ENCODE measurements at regions not wholly inside any gene's neighbourhood (a gene's known extent, or its start where the extent isn't known, plus 50 kb on each side); places are given as distances from the start of the nearest gene placed in this dataset.

DNA sequence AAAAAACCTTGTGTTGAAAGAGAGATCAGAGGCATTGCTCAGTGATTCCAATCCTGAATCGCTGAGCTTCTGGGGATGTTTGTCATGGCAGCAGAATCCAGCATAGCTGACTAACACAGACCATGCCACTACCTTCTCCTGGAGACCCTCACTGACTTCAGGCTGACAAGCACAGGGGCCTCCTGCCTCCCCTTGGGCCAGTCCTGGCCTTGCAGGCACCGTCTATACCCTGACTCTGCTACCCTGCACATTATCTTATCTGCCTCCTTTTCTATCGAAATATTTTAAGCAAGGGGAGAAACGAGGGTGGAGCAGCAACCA lies 139.8 kb downstream of the KIF26A start:
- no peak overlapping the region for H2BK12ac ChIP-seq (ENCODE audit: low read length)
- no CpG with 5 or more reads among the region's 4 CpGs for WGBS (ENCODE audit: extremely low coverage, insufficient coverage, insufficient read length)
- peaks cover 9% of the 10 kb centered on the region for H3K9me3 ChIP-seq (ENCODE audit: insufficient read depth, low read depth, low read length)
- H3K9ac ChIP-seq (ENCODE audit: low read length): no peak overlapping the region
- H2AFZ ChIP-seq (ENCODE audit: insufficient read depth, low read length, poor library complexity): no peak overlapping the region
- H4K8ac ChIP-seq (ENCODE audit: low read depth, low read length): no peak overlapping the region
- H3K4me2 ChIP-seq (ENCODE audit: low read length): no peak overlapping the region
- H4K12ac ChIP-seq (ENCODE audit: low read depth, low read length): no peak overlapping the region
- no peaks in the 10 kb centered on the region for H3K79me1 ChIP-seq (ENCODE audit: low read length)
- H2AK5ac ChIP-seq (ENCODE audit: low read length): no peak overlapping the region
- no peak overlapping the region for H3K18ac ChIP-seq (ENCODE audit: low read length)
- no peaks in the 10 kb centered on the region for H3K27me3 ChIP-seq (ENCODE audit: insufficient read depth, low read length)
- no peak overlapping the region for H3K14ac ChIP-seq (ENCODE audit: low read length)
- H3K4ac ChIP-seq (ENCODE audit: low read depth, low read length): no peak overlapping the region
- H2BK120ac ChIP-seq (ENCODE audit: insufficient read depth, low read length, poor library complexity): no peak overlapping the region
- no peak for DNase-seq
- no peaks in the 10 kb centered on the region for H3K4me1 ChIP-seq (ENCODE audit: control insufficient read depth in 1 of 2, insufficient read depth in 2 of 2, low read length in 2 of 2)
- no peaks in the 10 kb centered on the region for H3K79me2 ChIP-seq (ENCODE audit: control insufficient read depth, insufficient read depth, low read length, poor library complexity)
- no peak overlapping the region for H4K91ac ChIP-seq (ENCODE audit: low read depth, low read length)
- no peak overlapping the region for H2BK5ac ChIP-seq (ENCODE audit: low read depth, low read length, poor library complexity)
- H3K27ac ChIP-seq (ENCODE audit: low read depth, low read length): no peak overlapping the region
- no peak overlapping the region for H3K23ac ChIP-seq (ENCODE audit: low read length)
- no peaks in the 10 kb centered on the region for H3K36me3 ChIP-seq (ENCODE audit: control insufficient read depth in 1 of 2, insufficient read depth in 2 of 2, low read length in 2 of 2)
- H3K4me3 ChIP-seq (ENCODE audit: low read depth, low read length): no peak overlapping the region

DNA sequence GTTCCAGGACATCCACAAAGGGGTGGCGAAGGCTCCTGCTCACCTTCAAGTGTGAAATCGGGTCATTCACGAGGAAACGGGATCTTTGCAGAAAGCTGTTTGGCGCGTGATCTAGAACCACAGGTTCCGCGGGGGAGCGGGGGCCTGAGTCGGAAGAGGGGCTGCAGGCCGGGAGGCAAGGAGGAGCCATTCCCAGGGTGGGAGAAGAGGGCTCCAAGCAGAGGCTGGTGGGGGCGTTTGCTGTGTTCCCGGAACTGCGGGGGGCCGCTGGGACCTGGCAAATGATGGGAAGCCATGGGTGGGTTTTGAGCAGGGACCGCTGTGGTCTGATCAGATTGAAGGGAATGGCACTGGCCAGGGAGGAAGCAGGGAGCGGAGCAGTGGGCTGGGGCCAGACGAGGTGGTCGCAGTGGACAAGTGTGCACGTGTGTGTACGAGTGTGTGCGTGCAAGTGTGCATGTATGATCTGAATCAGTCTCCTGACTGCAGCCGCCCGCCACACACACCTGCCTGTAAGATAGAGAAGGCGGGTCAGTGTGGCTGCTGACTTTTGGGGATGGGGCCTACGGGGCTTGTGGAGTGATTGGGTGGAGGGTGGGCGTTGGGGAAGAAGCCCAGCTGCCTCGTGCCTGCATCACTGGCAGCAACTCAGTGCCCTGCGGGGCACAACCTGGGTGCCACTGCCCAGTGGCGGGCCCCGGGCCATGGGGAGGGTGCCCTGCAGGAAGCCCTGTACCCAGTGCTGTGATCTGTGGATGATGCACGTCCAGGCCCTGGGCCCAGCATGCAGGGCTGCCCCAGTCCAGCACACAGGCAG lies 141.9 kb downstream of the KIF26A start:
- H3K14ac ChIP-seq (ENCODE audit: low read length): no peak overlapping the region
- no CpG with 5 or more reads among the region's 32 CpGs for WGBS (ENCODE audit: extremely low coverage, insufficient coverage, insufficient read length)

DNA sequence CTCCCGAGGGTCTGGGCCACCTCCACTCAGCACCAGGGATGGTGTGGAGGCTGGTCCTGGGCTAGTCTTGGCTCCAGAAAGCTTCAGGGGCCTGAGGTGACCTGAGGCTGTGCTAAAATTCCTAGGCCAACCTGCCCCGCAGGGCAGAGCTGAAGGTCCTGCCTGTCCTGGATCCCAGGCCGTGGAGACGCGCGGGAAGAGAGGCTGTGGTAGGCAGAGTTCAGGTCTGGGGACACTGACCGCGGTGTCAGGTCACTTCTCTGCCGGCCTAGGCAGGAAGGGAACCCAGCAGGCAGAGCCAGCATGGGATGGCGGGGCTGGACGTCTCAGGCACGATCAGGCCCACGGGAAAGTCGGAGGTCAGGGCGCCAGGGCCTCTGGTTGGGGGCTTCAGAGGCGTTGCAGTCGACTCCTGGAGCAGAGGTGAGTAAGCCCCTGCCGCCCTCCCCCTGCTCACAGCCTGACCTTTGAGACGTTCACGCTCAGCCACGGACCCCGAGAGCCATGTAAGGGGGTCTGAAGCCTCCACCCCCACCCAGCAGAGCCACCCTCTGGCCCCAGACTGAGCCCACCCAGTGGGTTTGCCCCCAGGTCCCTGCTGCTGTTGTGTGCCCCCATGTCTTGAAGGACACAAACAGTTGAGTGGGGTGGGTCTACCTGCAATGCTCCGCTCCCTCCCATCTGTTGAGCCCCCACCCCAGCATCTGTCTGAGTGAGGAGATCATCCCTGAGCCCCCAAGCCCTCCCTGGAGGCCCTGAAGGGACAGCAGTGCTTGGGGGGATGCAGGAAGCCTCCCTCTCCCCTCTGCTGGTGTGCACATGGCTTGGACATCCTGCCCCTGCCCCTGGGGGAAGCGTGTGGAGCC lies 142.7 kb downstream of the KIF26A start:
- H4K12ac ChIP-seq (ENCODE audit: low read depth, low read length): no peak overlapping the region
- H4K8ac ChIP-seq (ENCODE audit: low read depth, low read length): no peak overlapping the region
- H2AFZ ChIP-seq (ENCODE audit: insufficient read depth, low read length, poor library complexity): no peak overlapping the region
- H3K79me2 ChIP-seq (ENCODE audit: control insufficient read depth, insufficient read depth, low read length, poor library complexity): no peaks in the 10 kb centered on the region
- no peak overlapping the region for H3K18ac ChIP-seq (ENCODE audit: low read length)
- no peak overlapping the region for H3K4me3 ChIP-seq (ENCODE audit: low read depth, low read length)
- no peak overlapping the region for H3K4ac ChIP-seq (ENCODE audit: low read depth, low read length)
- H3K4me2 ChIP-seq (ENCODE audit: low read length): no peak overlapping the region
- no peak overlapping the region for H3K14ac ChIP-seq (ENCODE audit: low read length)
- H3K27ac ChIP-seq (ENCODE audit: low read depth, low read length): no peak overlapping the region
- no peaks in the 10 kb centered on the region for H3K36me3 ChIP-seq (ENCODE audit: control insufficient read depth in 1 of 2, insufficient read depth in 2 of 2, low read length in 2 of 2)
- no peak overlapping the region for H3K23ac ChIP-seq (ENCODE audit: low read length)
- no peak for DNase-seq
- no peaks in the 10 kb centered on the region for H3K79me1 ChIP-seq (ENCODE audit: low read length)
- H4K91ac ChIP-seq (ENCODE audit: low read depth, low read length): no peak overlapping the region
- no peak overlapping the region for H2BK5ac ChIP-seq (ENCODE audit: low read depth, low read length, poor library complexity)
- H2AK5ac ChIP-seq (ENCODE audit: low read length): no peak overlapping the region
- H3K9me3 ChIP-seq (ENCODE audit: insufficient read depth, low read depth, low read length): peaks cover 9% of the 10 kb centered on the region
- H2BK12ac ChIP-seq (ENCODE audit: low read length): no peak overlapping the region
- no peak overlapping the region for H2BK120ac ChIP-seq (ENCODE audit: insufficient read depth, low read length, poor library complexity)
- no peak overlapping the region for H3K9ac ChIP-seq (ENCODE audit: low read length)
- H3K27me3 ChIP-seq (ENCODE audit: insufficient read depth, low read length): no peaks in the 10 kb centered on the region
- WGBS (ENCODE audit: extremely low coverage, insufficient coverage, insufficient read length): no CpG with 5 or more reads among the region's 24 CpGs
- H3K4me1 ChIP-seq (ENCODE audit: control insufficient read depth in 1 of 2, insufficient read depth in 2 of 2, low read length in 2 of 2): no peaks in the 10 kb centered on the region

More for the DNA sequence above, 141.9 kb downstream of the KIF26A start:
- Histone ChIP-seq H3K9me3 (ENCODE audit: insufficient read depth, low read depth, low read length) (peaks cover 9% of the 10 kb centered on the region), H4K91ac (ENCODE audit: low read depth, low read length) (no peak overlapping the region), H2AFZ (ENCODE audit: insufficient read depth, low read length, poor library complexity) (no peak overlapping the region), H3K18ac (ENCODE audit: low read length) (no peak overlapping the region), H3K27me3 (ENCODE audit: insufficient read depth, low read length) (no peaks in the 10 kb centered on the region), H4K8ac (ENCODE audit: low read depth, low read length) (no peak overlapping the region), H3K9ac (ENCODE audit: low read length) (no peak overlapping the region), H3K4me1 (ENCODE audit: control insufficient read depth in 1 of 2, insufficient read depth in 2 of 2, low read length in 2 of 2) (no peaks in the 10 kb centered on the region), H3K36me3 (ENCODE audit: control insufficient read depth in 1 of 2, insufficient read depth in 2 of 2, low read length in 2 of 2) (no peaks in the 10 kb centered on the region), H3K79me1 (ENCODE audit: low read length) (no peaks in the 10 kb centered on the region), H2BK5ac (ENCODE audit: low read depth, low read length, poor library complexity) (no peak overlapping the region), H3K4me2 (ENCODE audit: low read length) (no peak overlapping the region), H2BK12ac (ENCODE audit: low read length) (no peak overlapping the region), H2BK120ac (ENCODE audit: insufficient read depth, low read length, poor library complexity) (no peak overlapping the region), H2AK5ac (ENCODE audit: low read length) (no peak overlapping the region), H3K4ac (ENCODE audit: low read depth, low read length) (no peak overlapping the region), H3K23ac (ENCODE audit: low read length) (no peak overlapping the region), H4K12ac (ENCODE audit: low read depth, low read length) (no peak overlapping the region), H3K4me3 (ENCODE audit: low read depth, low read length) (no peak overlapping the region), H3K79me2 (ENCODE audit: control insufficient read depth, insufficient read depth, low read length, poor library complexity) (no peaks in the 10 kb centered on the region), H3K27ac (ENCODE audit: low read depth, low read length) (no peak overlapping the region)
- no peak for DNase-seq

GRCh38 chr14:104281768-104282301 lies 143.4 kb downstream of the KIF26A start:
- H2BK12ac ChIP-seq (ENCODE audit: low read length): no peak overlapping the region

More at GRCh38 chr14:104281768-104282301, 143.4 kb downstream of the KIF26A start:
- H2BK120ac ChIP-seq (ENCODE audit: insufficient read depth, low read length, poor library complexity): no peak overlapping the region
- no peaks in the 10 kb centered on the region for H3K27me3 ChIP-seq (ENCODE audit: insufficient read depth, low read length)
- no peak overlapping the region for H3K4me2 ChIP-seq (ENCODE audit: low read length)
- no peak overlapping the region for H4K12ac ChIP-seq (ENCODE audit: low read depth, low read length)
- no peak overlapping the region for H4K91ac ChIP-seq (ENCODE audit: low read depth, low read length)
- H3K9ac ChIP-seq (ENCODE audit: low read length): no peak overlapping the region
- H3K23ac ChIP-seq (ENCODE audit: low read length): no peak overlapping the region
- no peaks in the 10 kb centered on the region for H3K4me1 ChIP-seq (ENCODE audit: control insufficient read depth in 1 of 2, insufficient read depth in 2 of 2, low read length in 2 of 2)
- no peak overlapping the region for H3K27ac ChIP-seq (ENCODE audit: low read depth, low read length)
- no peak overlapping the region for H2AK5ac ChIP-seq (ENCODE audit: low read length)
- H3K18ac ChIP-seq (ENCODE audit: low read length): no peak overlapping the region
- WGBS (ENCODE audit: extremely low coverage, insufficient coverage, insufficient read length): no CpG with 5 or more reads among the region's 11 CpGs
- no peaks in the 10 kb centered on the region for H3K36me3 ChIP-seq (ENCODE audit: control insufficient read depth in 1 of 2, insufficient read depth in 2 of 2, low read length in 2 of 2)
- H3K79me2 ChIP-seq (ENCODE audit: control insufficient read depth, insufficient read depth, low read length, poor library complexity): no peaks in the 10 kb centered on the region
- no peak overlapping the region for H4K8ac ChIP-seq (ENCODE audit: low read depth, low read length)
- H3K79me1 ChIP-seq (ENCODE audit: low read length): no peaks in the 10 kb centered on the region
- no peak for DNase-seq
- peaks cover 9% of the 10 kb centered on the region for H3K9me3 ChIP-seq (ENCODE audit: insufficient read depth, low read depth, low read length)
- no peak overlapping the region for H2BK5ac ChIP-seq (ENCODE audit: low read depth, low read length, poor library complexity)
- no peak overlapping the region for H3K4ac ChIP-seq (ENCODE audit: low read depth, low read length)
- H3K14ac ChIP-seq (ENCODE audit: low read length): no peak overlapping the region
- H2AFZ ChIP-seq (ENCODE audit: insufficient read depth, low read length, poor library complexity): no peak overlapping the region
- no peak overlapping the region for H3K4me3 ChIP-seq (ENCODE audit: low read depth, low read length)
